NOMO-1 treated with DMSO at 0.1 percent for 48 hours (cell line): ENCODE measurements at regions not wholly inside any gene's neighbourhood (a gene's known extent, or its start where the extent isn't known, plus 50 kb on each side); places are given as distances from the start of the nearest gene placed in this dataset.
"Not testable (repeated sequence)": the region's sequence is repeated elsewhere in the genome, so short reads cannot be mapped to it uniquely, and the experiment has no call there.

ENCODE experiments used
- DNase-seq: peaks from one replicate; lab custom pipeline; 2025; ENCODE audit not compliant: unreplicated experiment; lab: John Stamatoyannopoulos, UW

GRCh38 chrX:41033299-41033698 is 51.9 kb upstream of the USP9X start:
- no peak for DNase-seq

GRCh38 chrX:41034902-41035301 is 50.3 kb upstream of the USP9X start:
- not testable (repeated sequence) for DNase-seq
